H1 (cell line): ENCODE measurements at regions not wholly inside any gene's neighbourhood (a gene's known extent, or its start where the extent isn't known, plus 50 kb on each side); places are given as distances from the start of the nearest gene placed in this dataset.

Experiments
- CTCF ChIA-PET: fragments of 300-600 bp; sonication (Branson Sonifier 250); formaldehyde crosslinking; loops from one replicate; lab custom pipeline; 2021; ENCODE audit not compliant: partially characterized antibody; lab: Charles Lee
- POLR2A ChIA-PET: fragments of 300-600 bp; sonication (Branson Sonifier 250); formaldehyde crosslinking; loops from one replicate; lab custom pipeline; 2021; ENCODE audit warnings: inconsistent platforms; ENCODE audit not compliant: partially characterized antibody; lab: Charles Lee
- DNase-seq, 2 experiments: peaks; one replicate each; pipeline versions ENCODE4 v3.0.0 to v3.0.0-alpha.2; 2010 to 2022; ENCODE audit warnings: low spot score in 2 of 2, low read depth in 1 of 2, mixed read lengths in 1 of 2
- FAIRE-seq: peaks from 2 replicates; lab custom pipeline; 2011; peaks lifted over from hg19 to GRCh38; lab: Jason Lieb, UNC
- H2AFZ ChIP-seq: 2 replicates; pipeline ENCODE4 v1.8.1; 2012; ENCODE audit warnings: low read length, inconsistent platforms
- H2AK5ac ChIP-seq: 2 replicates; pipeline ENCODE4 v1.6.1; 2013; ENCODE audit warnings: low read depth, low read length
- H2BK120ac ChIP-seq: replicated peaks from 2 replicates; pipeline ENCODE3; 2013; ENCODE audit warnings: low read depth, low read length, inconsistent platforms
- H2BK12ac ChIP-seq: 2 replicates; pipeline ENCODE4 v1.6.1; 2013; ENCODE audit warnings: low read depth, low read length
- H2BK15ac ChIP-seq: 2 replicates; pipeline ENCODE4 v1.6.1; 2013; ENCODE audit warnings: low read length
- H2BK20ac ChIP-seq: 2 replicates; pipeline ENCODE4 v1.6.1; 2013; ENCODE audit warnings: low read length
- H2BK5ac ChIP-seq: 2 replicates; pipeline ENCODE4 v1.6.1; 2013; ENCODE audit warnings: low read depth, low read length
- H3K14ac ChIP-seq: 2 replicates; pipeline ENCODE4 v1.6.1; 2013; ENCODE audit warnings: inconsistent platforms; ENCODE audit not compliant: insufficient read length
- H3K18ac ChIP-seq: 2 replicates; pipeline ENCODE4 v1.6.1; 2013; ENCODE audit warnings: low read length; ENCODE audit errors: extremely low read depth
- H3K23ac ChIP-seq: 2 replicates; pipeline ENCODE4 v1.6.1; 2013; ENCODE audit warnings: inconsistent platforms; ENCODE audit not compliant: insufficient read length
- H3K23me2 ChIP-seq: 2 replicates; pipeline ENCODE4 v1.6.1; 2013; ENCODE audit warnings: low read depth, low read length
- H3K27ac ChIP-seq: 2 replicates; pipeline ENCODE4 v1.6.1; 2011; ENCODE audit warnings: low read depth, low read length, inconsistent platforms
- H3K27me3 ChIP-seq, 4 experiments: replicated peaks in 1 of 4; 1 replicate in 1 of 4; 2 replicates in 3 of 4; pipeline versions ENCODE4 v1.6.1 to v1.8.1; 2011 to 2013; ENCODE audit warnings: low read length in 3 of 4, mild to moderate bottlenecking in 3 of 4, inconsistent platforms in 2 of 4, mixed read lengths in 2 of 4, moderate library complexity in 1 of 4; ENCODE audit not compliant: control insufficient read depth in 3 of 4, insufficient read depth in 3 of 4; ENCODE audit errors: extremely low read depth in 1 of 4
- H3K36me3 ChIP-seq, 4 experiments: 2 replicates each; pipeline versions ENCODE4 v1.6.1 to v1.8.1; 2011 to 2013; ENCODE audit warnings: mild to moderate bottlenecking in 4 of 4, low read length in 3 of 4, moderate library complexity in 2 of 4, control low read depth in 1 of 4, inconsistent platforms in 1 of 4; ENCODE audit not compliant: insufficient read depth in 4 of 4, control insufficient read depth in 2 of 4
- H3K4ac ChIP-seq: replicated peaks from 2 replicates; pipeline ENCODE3; 2013; ENCODE audit warnings: low read length, low read depth, mixed read lengths, inconsistent platforms; ENCODE audit not compliant: insufficient read length
- H3K4me1 ChIP-seq, 4 experiments: replicated peaks in 1 of 4; 1 replicate in 1 of 4; 2 replicates in 3 of 4; pipeline versions ENCODE4 v1.6.1 to v1.8.1; 2011 to 2013; ENCODE audit warnings: low read length in 3 of 4, inconsistent platforms in 2 of 4, mixed read lengths in 1 of 4; ENCODE audit not compliant: insufficient read depth in 4 of 4, control insufficient read depth in 3 of 4
- H3K4me2 ChIP-seq, 2 experiments: 2 replicates each; pipeline versions ENCODE4 v1.6.1 to v1.8.1; 2011 to 2013; ENCODE audit warnings: low read depth in 2 of 2, low read length in 2 of 2, control low read depth in 1 of 2, inconsistent platforms in 1 of 2, mild to moderate bottlenecking in 1 of 2; ENCODE audit not compliant: insufficient read depth in 1 of 2
- H3K4me3 ChIP-seq, 4 experiments: fragments of 200-600, 300-600 bp in 1 of 4; sonication (generic), shearing (Covaris generic), sonication (Bioruptor Twin) in 1 of 4; 2 replicates each; pipeline versions ENCODE4 v1.5.1 to v1.8.1; 2011 to 2016; ENCODE audit warnings: low read length in 4 of 4, low read depth in 3 of 4, control low read depth in 2 of 4, inconsistent platforms in 2 of 4, mild to moderate bottlenecking in 2 of 4, mixed read lengths in 1 of 4, moderate library complexity in 1 of 4; ENCODE audit not compliant: insufficient read depth in 2 of 4; ENCODE audit errors: extremely low read depth in 1 of 4
- H3K56ac ChIP-seq: replicated peaks from 2 replicates; pipeline ENCODE3; 2013; ENCODE audit warnings: low read depth, mild to moderate bottlenecking, mixed read lengths, low read length, inconsistent platforms; ENCODE audit not compliant: insufficient read length
- H3K79me1 ChIP-seq: 2 replicates; pipeline ENCODE4 v1.6.1; 2013; ENCODE audit warnings: low read depth, low read length, control low read depth
- H3K79me2 ChIP-seq, 2 experiments: 2 replicates each; pipeline versions ENCODE4 v1.6.1 to v1.8.1; 2012 to 2013; ENCODE audit warnings: low read length in 2 of 2, mild to moderate bottlenecking in 2 of 2, inconsistent platforms in 1 of 2; ENCODE audit not compliant: insufficient read depth in 2 of 2, control insufficient read depth in 1 of 2
- H3K9ac ChIP-seq, 4 experiments: replicated peaks in 1 of 4; 1 replicate in 1 of 4; 2 replicates in 3 of 4; pipeline versions ENCODE4 v1.6.1 to v1.8.1; 2011 to 2013; ENCODE audit warnings: low read depth in 3 of 4, low read length in 3 of 4, control low read depth in 2 of 4, mild to moderate bottlenecking in 2 of 4, moderate library complexity in 2 of 4, inconsistent platforms in 1 of 4; ENCODE audit errors: extremely low read depth in 1 of 4
- H3K9me3 ChIP-seq, 2 experiments: 2 replicates each; pipeline versions ENCODE4 v1.6.1 to v1.8.1; 2012 to 2013; ENCODE audit warnings: mild to moderate bottlenecking in 2 of 2, moderate library complexity in 2 of 2, control low read depth in 1 of 2, inconsistent platforms in 1 of 2, low read depth in 1 of 2, low read length in 1 of 2, mixed read lengths in 1 of 2; ENCODE audit not compliant: insufficient read depth in 2 of 2
- H4K20me1 ChIP-seq, 2 experiments: replicated peaks in 1 of 2; 2 replicates each; pipeline versions ENCODE3 to v1.8.1; 2011 to 2013; ENCODE audit warnings: inconsistent platforms in 2 of 2, low read length in 2 of 2, mild to moderate bottlenecking in 1 of 2; ENCODE audit not compliant: insufficient read depth in 2 of 2, control insufficient read depth in 1 of 2
- H4K5ac ChIP-seq: 2 replicates; pipeline ENCODE4 v1.6.1; 2013; ENCODE audit warnings: low read length, low read depth, mixed read lengths, inconsistent platforms; ENCODE audit not compliant: insufficient read length
- H4K8ac ChIP-seq: 2 replicates; pipeline ENCODE4 v1.8.0; 2013; ENCODE audit warnings: mild to moderate bottlenecking, moderate library complexity, low read length, inconsistent platforms; ENCODE audit not compliant: insufficient read depth; ENCODE audit errors: extremely low read depth
- H4K91ac ChIP-seq: replicated peaks from 2 replicates; pipeline ENCODE3; 2013; ENCODE audit warnings: low read length, mixed read lengths, inconsistent platforms; ENCODE audit not compliant: insufficient read length
- CBX5 ChIP-seq: fragments of 300-800, 300-1000 bp; sonication (generic); IDR thresholded peaks from 2 replicates; pipeline ENCODE4 v1.7.1; 2016; ENCODE audit warnings: antibody characterized with exemption, low read length, low read depth
- CHD1 ChIP-seq: IDR thresholded peaks from 2 replicates; pipeline ENCODE4 v1.6.1; 2012; ENCODE audit warnings: low read depth, low read length, improper control_type of control experiment
- GABPA ChIP-seq: IDR thresholded peaks from 2 replicates; pipeline ENCODE4 v1.6.1; 2011; ENCODE audit warnings: mild to moderate bottlenecking, low read length, moderate library complexity, borderline replicate concordance; ENCODE audit not compliant: insufficient read depth
- RXRA ChIP-seq: IDR thresholded peaks from 2 replicates; pipeline ENCODE4 v1.6.1; 2011; ENCODE audit warnings: low read depth, mild to moderate bottlenecking, low read length, moderate library complexity; ENCODE audit not compliant: insufficient read depth
- TAF1 ChIP-seq: IDR thresholded peaks from 2 replicates; pipeline ENCODE4 v1.6.1; 2011; ENCODE audit warnings: mild to moderate bottlenecking, low read depth, low read length
- WGBS, 2 experiments: shearing (Covaris generic) in 1 of 2; methylation state at CpG; one replicate each; pipeline versions ENCODE4 v1.1.6 to v1.1.7; 2013 to 2015; ENCODE audit warnings: low lambda C conversion rate in 2 of 2, mixed read lengths in 2 of 2, inconsistent platforms in 1 of 2, low coverage in 1 of 2, missing lambda C conversion rate in 1 of 2; ENCODE audit not compliant: insufficient replicate concordance in 2 of 2, insufficient coverage in 1 of 2, insufficient read length in 1 of 2; ENCODE audit errors: extremely low coverage in 1 of 2, missing lambda C conversion rate in 1 of 2; 5-methylcytosine and 5-hydroxymethylcytosine counted together
- TF ChIP-seq, protein P1 (sequence below): IDR thresholded peaks from 2 replicates; pipeline ENCODE4 v1.6.1; 2012; ENCODE audit warnings: inconsistent platforms

GRCh38 chr6:127023001-127023778 is 95.3 kb upstream of the RSPO3 start:
- H3K56ac ChIP-seq: no peak overlapping the region
- no peak overlapping the region for H2AFZ ChIP-seq
- no peak overlapping the region for H3K4ac ChIP-seq
- H2BK15ac ChIP-seq: no peak overlapping the region
- no peak overlapping the region for H2BK120ac ChIP-seq
- no peaks in the 10 kb centered on the region for H3K79me2 ChIP-seq
- H2AK5ac ChIP-seq: no peak overlapping the region
- no peak overlapping the region for H3K4me3 ChIP-seq
- no peak overlapping the region for H4K5ac ChIP-seq
- H3K27ac ChIP-seq: no peak overlapping the region
- no peaks in the 10 kb centered on the region for H3K23me2 ChIP-seq
- H4K20me1 ChIP-seq: no peaks in the 10 kb centered on the region
- no peak overlapping the region for H3K14ac ChIP-seq
- ChIA-PET POLR2A (no interaction called here), CTCF (interaction anchor here (2.0 kb wide), 1 partner anchor 10 kb away, joined by 5 read pairs; no protein-coding TSS in a partner anchor)
- no peak overlapping the region for H4K8ac ChIP-seq
- no peak overlapping the region for H3K4me2 ChIP-seq
- no peaks in the 10 kb centered on the region for H3K36me3 ChIP-seq
- H4K91ac ChIP-seq: no peak overlapping the region
- no peaks in the 10 kb centered on the region for H3K9me3 ChIP-seq
- H3K23ac ChIP-seq: no peak overlapping the region
- no peak overlapping the region for H3K9ac ChIP-seq
- no peak overlapping the region for H2BK20ac ChIP-seq
- WGBS, 2 experiments: 100% methylated on average over 1 of the region's 1 CpG; no CpG with 5 or more reads in 1 of the 2 experiments
- TF ChIP-seq RXRA: no peak
- TF ChIP-seq GABPA: no peak
- TF ChIP-seq TAF1: no peak
- TF ChIP-seq CBX5: no peak
- TF ChIP-seq, protein P1, sequence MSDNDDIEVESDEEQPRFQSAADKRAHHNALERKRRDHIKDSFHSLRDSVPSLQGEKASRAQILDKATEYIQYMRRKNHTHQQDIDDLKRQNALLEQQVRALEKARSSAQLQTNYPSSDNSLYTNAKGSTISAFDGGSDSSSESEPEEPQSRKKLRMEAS: no peak
- no peak for TF ChIP-seq CHD1
- H2BK5ac ChIP-seq: no peak overlapping the region
- no peaks in the 10 kb centered on the region for H3K4me1 ChIP-seq
- no peaks in the 10 kb centered on the region for H3K79me1 ChIP-seq
- DNase-seq (no peak), FAIRE-seq (no peak)
- no peak overlapping the region for H2BK12ac ChIP-seq
- H3K18ac ChIP-seq: no peak overlapping the region
- H3K27me3 ChIP-seq: no peaks in the 10 kb centered on the region
